Activated CD4-positive, alpha-beta T cell treated with anti-CD3 and anti-CD28 coated beads, Interleukin-2, Interleukin-6, amounts not matched to agents 100 ng/mL and 50 ng/mL, durations not matched to agents 16 hours and 8 hours (primary cell): ENCODE measurements at regions not wholly inside any gene's neighbourhood (a gene's known extent, or its start where the extent isn't known, plus 50 kb on each side); places are given as distances from the start of the nearest gene placed in this dataset.

Experiments
- DNase-seq: peaks from one replicate; pipeline ENCODE4 v3.0.0-alpha.2; 2020

DNA sequence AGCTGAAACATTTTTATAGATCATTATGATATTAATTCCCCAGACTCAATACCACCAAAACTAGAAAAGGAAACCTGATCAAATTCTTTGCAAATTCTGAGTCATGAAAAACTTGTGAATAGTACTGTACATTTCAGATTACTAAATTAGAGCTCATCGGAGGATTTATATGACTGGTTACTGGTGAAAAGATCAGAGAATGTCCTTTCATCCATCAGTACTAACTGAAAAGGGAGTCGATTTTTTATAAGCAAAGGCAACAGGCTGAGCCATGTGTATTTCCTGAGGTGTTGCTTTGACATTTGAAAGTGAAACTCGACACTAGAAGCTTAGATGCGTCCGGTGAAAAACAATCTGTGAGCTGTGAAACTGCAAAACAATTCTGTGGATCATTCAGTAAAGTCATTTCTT lies 155.7 kb downstream of the TNFSF18 start:
- DNase-seq, result peak; percentile 77

DNA sequence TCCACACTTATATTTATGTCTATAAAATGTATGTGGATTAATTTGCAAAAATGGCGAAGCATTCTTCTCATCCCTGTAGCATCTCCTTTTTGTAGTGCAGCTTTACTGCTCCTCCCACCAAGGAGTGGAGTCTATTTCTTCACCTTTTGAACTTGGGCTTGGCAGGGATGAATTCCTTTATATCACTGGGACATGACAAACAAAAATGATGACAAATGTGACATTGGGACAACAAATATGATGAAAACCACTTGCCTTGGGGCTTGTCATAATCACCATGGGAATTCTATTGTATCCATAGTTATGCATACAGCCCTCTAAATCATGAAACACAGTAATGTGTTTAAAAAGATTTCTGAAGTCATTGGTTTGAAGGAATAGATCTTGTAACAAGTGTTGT lies 155.0 kb downstream of the TNFSF18 start:
- DNase-seq, result no peak

DNA sequence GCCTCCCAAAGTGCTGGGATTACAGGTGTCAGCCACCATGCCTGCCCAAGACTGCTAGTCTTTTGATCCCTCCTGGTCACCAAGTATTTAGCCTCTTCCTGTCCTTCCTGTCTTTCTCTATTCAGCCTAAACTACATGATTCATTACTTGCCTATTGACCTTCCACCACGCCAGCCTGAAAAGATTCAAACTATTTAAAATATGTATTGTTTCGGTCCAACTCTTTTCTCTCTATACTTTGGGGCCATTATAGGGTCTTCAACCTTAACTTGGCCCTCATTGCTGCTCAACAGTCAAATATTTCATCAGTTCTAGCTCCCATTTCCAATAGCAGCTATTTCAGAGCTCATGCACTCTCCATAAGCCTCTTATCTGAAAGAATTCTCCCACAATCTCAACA lies 153.0 kb downstream of the TNFSF18 start:
- DNase-seq, result no peak

- no peak for DNase-seq
These were observed 151.9 kb downstream of the TNFSF18 start for GRCh38 chr1:172898866-172899265.

DNA sequence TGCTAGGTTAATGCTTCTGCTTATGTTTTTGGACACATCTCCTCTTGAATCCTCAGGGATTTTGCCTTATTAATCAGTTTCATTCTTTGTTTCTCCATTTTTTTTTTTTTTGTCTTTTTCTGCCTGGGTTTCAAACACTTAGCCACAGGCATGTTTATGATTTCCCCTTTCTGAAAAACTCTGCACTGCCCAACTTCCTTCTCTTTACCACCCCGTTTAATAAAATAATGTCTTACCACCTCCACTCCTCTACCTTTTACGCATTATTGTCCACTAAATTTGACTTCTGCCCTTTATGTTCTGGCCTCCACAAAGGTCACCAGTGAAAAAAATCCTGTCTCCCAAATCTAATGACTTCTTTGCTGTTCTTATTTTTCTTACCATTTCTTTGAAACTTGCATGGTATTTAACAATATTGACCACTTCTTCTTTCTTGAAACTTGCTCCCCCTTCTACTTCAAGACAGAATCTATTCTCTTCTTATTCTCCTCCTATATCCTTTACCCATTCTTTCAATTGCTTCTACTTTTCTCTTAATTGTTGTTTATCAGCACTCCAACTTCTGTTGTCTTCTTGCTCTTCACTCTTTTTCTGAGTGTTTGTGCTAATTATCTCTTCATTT lies 150.3 kb downstream of the TNFSF18 start:
- DNase-seq, result no peak

- DNase-seq, result no peak
These were observed 148.5 kb downstream of the TNFSF18 start for GRCh38 chr1:172902200-172902599.

GRCh38 chr1:172902861-172903381 lies 147.8 kb downstream of the TNFSF18 start:
- no peak for DNase-seq

- DNase-seq, result no peak
These were observed 147.0 kb downstream of the TNFSF18 start for GRCh38 chr1:172903581-172904220.

- no peak for DNase-seq
These were observed 145.3 kb downstream of the TNFSF18 start for GRCh38 chr1:172905452-172905851.

DNA sequence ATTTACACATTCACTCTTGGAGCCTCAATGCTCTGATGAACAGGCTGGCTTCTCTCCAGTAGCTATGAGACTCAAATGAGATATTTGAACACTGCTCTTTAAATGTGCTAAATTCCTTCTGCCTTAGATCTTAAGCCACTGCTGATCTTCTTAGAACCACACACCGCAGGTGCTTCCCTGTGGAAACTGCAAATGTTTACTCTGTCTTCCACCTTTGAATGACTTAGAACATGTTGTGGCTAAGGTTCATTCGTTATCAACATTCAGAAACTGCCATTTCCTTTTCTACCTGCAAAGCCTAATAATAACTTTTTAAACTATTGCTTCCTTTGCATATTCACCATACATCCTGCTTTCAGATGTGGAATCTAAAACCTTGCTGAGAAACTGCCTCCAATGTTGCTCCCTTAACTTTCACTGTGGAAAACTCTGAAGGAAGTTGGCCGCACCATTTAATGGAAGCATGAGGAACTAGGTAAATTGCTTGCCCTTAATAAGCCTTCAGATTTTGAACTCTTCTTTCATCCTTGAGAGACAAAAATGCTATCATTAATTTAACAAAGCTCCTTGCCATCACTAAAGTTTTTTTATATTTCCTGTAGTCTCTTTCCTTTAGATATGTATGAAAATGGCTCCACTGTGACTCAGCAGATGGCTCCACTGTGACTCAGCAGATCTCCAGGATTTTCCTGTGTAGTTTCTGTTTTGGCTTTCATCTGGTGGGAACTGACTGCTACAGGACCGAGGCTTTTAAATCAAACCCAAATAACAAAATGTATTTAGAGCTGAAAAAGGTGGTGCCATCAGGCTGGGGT lies 143.8 kb downstream of the TNFSF18 start:
- DNase-seq, result no peak

- no peak for DNase-seq
These were observed 142.9 kb downstream of the TNFSF18 start for GRCh38 chr1:172907834-172908326.

DNA sequence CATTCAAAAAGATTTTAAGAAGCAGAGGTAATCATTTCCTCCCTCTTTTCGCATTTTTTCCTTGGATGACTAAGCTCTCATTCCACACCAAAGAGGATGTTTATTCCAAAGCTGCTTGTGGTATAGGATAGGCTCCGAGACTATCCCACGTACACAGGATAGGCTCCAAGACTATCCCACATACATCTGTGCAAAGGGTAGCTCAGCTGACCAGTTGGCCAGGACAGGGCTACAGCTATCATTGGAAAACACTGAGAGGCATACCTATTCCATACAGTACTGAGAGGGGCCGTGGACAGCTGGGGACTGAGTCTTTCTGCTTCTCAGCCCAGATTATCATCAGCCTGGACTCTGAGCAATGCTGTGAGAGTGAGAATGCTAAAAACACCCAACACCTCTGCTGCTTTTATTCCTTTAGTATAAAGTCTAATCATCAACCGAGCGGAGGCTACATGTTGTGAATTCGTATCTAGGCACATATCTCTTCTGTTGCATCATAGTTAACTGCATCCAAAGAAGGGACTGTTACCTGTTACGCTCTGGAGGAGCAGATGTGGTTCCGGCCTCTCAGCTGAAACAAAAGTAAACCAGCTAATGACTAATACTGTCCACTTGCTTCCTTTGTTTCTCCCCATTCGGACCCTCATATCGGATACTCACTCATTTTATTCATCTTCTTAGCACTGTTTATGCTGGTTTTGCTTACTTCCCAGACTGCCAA lies 141.0 kb downstream of the TNFSF18 start:
- DNase-seq, result no peak

- no peak for DNase-seq
These were observed 137.9 kb downstream of the TNFSF18 start for GRCh38 chr1:172912765-172913260.

DNA sequence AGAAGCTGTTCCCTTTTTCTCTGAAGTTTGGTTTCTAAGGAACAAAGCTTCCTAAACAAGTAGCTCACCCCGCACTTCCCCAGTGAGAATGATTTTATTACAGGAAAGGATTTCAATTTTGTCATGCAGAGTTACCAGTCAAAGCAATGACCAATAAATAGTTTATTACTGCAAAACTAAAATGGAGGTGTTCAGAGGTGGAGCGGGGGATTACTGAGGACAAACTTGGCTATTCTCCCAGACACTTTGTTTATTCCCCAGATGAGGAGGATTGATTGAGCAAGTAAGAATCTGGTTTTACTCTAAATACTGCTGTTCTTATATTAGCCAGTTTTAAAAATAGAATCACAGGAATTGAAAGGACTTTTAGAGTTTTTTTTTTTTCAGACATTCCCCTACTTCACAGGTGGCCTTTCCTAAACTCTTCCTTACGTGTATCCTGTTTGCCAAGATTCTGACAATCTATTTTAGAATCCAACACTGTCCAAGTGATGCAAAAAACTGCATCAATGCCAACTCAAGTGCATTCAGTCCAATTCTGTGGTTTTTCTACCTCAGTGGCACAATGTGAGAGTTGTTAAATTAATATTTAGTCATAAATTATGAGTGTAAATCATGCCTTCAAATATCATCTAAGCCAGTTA lies 136.1 kb downstream of the TNFSF18 start:
- DNase-seq, result no peak

GRCh38 chr1:172915271-172915670 lies 135.5 kb downstream of the TNFSF18 start:
- DNase-seq, result no peak

GRCh38 chr1:172916116-172916515 lies 134.6 kb downstream of the TNFSF18 start:
- no peak for DNase-seq

DNA sequence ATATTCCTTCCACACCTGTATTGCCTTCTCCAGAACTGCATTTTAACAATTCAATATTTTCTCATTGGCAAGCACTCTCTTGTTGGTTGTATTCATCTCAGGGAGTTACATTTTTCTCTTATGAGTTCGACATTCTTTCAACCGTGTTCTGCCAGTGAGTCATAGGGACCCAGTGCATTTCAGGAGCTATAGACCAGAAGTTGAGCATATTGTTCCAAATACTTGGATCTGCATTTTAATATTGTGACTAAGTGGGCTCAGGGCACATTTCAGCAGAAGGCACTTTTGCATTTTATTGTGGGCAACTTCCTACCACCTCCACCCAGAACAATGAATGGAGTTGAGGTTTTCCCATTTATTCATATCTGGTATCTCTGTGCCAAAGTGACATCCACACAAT lies 132.8 kb downstream of the TNFSF18 start:
- no peak for DNase-seq

GRCh38 chr1:172918478-172918877 lies 132.3 kb downstream of the TNFSF18 start:
- no peak for DNase-seq

GRCh38 chr1:172926070-172926469 lies 124.7 kb downstream of the TNFSF18 start:
- no peak for DNase-seq

DNA sequence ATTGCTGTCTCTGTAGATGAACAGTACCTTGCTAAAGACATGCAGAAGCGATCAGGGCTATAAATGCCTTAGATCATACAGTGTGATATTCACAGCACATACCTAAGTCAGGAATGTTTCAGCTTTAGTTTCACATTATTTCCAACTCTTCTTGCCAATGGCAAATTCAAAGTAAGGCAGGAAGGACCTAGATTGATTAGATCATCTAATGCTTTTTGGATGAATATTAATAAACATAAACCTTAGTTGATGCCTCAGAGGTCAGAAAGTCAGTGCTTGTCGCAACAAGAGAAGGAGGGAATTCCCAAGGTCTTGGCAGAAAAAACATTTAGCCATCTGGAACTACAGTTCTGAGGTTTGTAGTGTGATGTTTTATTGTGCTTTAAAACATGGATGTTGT lies 122.3 kb downstream of the TNFSF18 start:
- no peak for DNase-seq

DNA sequence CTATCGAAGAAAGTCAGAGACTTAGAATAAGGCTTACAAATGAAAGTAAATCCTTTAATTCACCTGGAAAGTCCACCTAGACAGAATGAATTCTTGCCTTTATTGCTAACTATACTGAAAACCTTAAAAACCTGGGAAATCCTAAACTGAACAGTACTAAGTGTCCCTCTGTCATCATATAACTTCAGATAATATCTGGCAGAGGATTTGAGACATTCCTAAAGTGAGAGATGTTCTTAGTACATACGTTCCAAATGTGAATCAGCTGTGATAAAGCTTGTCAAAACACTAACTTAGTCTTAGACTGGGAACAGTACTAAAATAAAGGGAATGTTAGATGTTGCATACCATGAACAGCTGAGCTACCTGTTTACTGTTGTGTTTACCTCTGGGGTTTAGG lies 121.7 kb downstream of the TNFSF18 start:
- DNase-seq, result no peak

DNA sequence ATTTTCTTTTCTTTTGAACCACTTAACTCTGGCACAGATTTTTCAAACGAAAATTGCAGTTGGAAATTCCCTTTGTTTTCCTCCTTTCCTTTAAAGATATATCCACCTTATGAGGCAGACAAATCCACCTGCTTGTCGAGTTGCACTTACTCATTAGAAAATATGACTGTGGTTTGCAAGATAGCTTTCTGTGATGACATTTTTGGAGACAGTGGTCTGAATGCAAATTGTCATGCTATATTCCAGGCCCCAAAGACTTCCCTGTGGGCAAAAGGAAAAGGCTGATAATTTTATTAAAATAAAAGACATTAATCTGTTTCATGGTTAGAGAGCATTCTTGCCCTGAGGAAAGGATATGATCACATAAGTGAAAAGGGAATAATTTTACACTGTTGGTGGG lies 120.6 kb downstream of the TNFSF18 start:
- DNase-seq, result no peak
